COLO829 (cell line): ENCODE measurements at regions not wholly inside any gene's neighbourhood (a gene's known extent, or its start where the extent isn't known, plus 50 kb on each side); places are given as distances from the start of the nearest gene placed in this dataset.

Experiments used
- DNase-seq: peaks from one replicate; pipeline ENCODE4 v3.0.0; 2012; ENCODE audit warnings: low spot score

GRCh38 chr13:40076765-40077362 is 421.4 kb downstream of the COG6 start:
- no peak for DNase-seq

GRCh38 chr13:40077396-40078027 is 422.1 kb downstream of the COG6 start:
- no peak for DNase-seq

- DNase-seq: no peak
Measured at GRCh38 chr13:40079721-40080120, 424.3 kb downstream of the COG6 start.

- no peak for DNase-seq
Measured at GRCh38 chr13:40080676-40081075, 425.2 kb downstream of the COG6 start.

- DNase-seq: no peak
Measured at GRCh38 chr13:40082639-40083038, 427.2 kb downstream of the COG6 start.

- DNase-seq: no peak
Measured at GRCh38 chr13:40083841-40084240, 428.4 kb downstream of the COG6 start.

GRCh38 chr13:40084934-40085333 is 429.5 kb downstream of the COG6 start:
- no peak for DNase-seq

GRCh38 chr13:40087091-40088002 is 431.9 kb downstream of the COG6 start:
- no peak for DNase-seq

- no peak for DNase-seq
Measured at GRCh38 chr13:40094056-40094455, 438.6 kb downstream of the COG6 start.

GRCh38 chr13:40095695-40096356 is 440.4 kb downstream of the COG6 start:
- DNase-seq: no peak

GRCh38 chr13:40096357-40096901 is 441.0 kb downstream of the COG6 start:
- DNase-seq: no peak

- no peak for DNase-seq
Measured at GRCh38 chr13:40098246-40098645, 442.8 kb downstream of the COG6 start.

- DNase-seq: no peak
Measured at GRCh38 chr13:40101708-40102359, 446.4 kb downstream of the COG6 start.

GRCh38 chr13:40102360-40102727 is 446.9 kb downstream of the COG6 start:
- no peak for DNase-seq

- DNase-seq: peak; percentile 49
Measured at GRCh38 chr13:40102854-40103253, 447.4 kb downstream of the COG6 start.

- no peak for DNase-seq
Measured at GRCh38 chr13:40103864-40104263, 448.4 kb downstream of the COG6 start.

GRCh38 chr13:40105231-40105630 is 449.8 kb downstream of the COG6 start:
- no peak for DNase-seq

GRCh38 chr13:40109351-40109844 is 453.9 kb downstream of the COG6 start:
- no peak for DNase-seq

- DNase-seq: no peak
Measured at GRCh38 chr13:40113643-40114304, 458.3 kb downstream of the COG6 start.

- no peak for DNase-seq
Measured at GRCh38 chr13:40114305-40114896, 458.9 kb downstream of the COG6 start.

- no peak for DNase-seq
Measured at GRCh38 chr13:40115426-40115825, 460.0 kb downstream of the COG6 start.
